Fibroblast of lung (primary cell): ENCODE measurements at regions not wholly inside any gene's neighbourhood (a gene's known extent, or its start where the extent isn't known, plus 50 kb on each side); places are given as distances from the start of the nearest gene placed in this dataset.

ENCODE experiments used
- CTCF ChIP-seq, 2 donors: IDR thresholded peaks in 1 of 2; conservative IDR thresholded peaks in 1 of 2; 1 replicate in 1 of 2; 2 replicates in 1 of 2; pipeline ENCODE4 v1.5.1; 2011 to 2012; ENCODE audit warnings: low read length in 2 of 2, control low read depth in 1 of 2, inconsistent platforms in 1 of 2, low read depth in 1 of 2, mild to moderate bottlenecking in 1 of 2
- EZH2 ChIP-seq: IDR thresholded peaks from 2 replicates; pipeline ENCODE4 v1.5.1; 2012; ENCODE audit warnings: low read length, control low read depth, mild to moderate bottlenecking; ENCODE audit errors: missing control alignments

DNA sequence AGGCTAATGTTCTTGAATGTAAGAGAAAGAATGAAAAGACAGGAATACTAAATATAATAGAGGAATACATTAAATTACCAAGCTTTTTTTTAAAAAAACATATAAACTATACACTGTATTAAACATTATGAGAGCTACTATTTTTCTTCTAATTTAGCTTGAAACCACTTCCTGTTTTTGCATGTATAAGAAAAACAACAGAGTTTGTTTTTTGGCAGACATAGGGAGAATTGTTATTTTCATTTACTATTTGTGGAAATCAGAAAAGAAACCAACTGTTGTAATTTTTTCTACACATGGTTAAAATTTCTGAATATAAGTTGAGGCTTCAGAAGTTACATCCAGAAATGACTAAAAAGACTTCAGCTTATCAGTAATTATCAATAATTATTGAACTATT lies 991.8 kb upstream of the GJE1 start:
- TF ChIP-seq CTCF (conservative IDR thresholded peaks at IDR 0.05 in 1 of 2, IDR thresholded peaks at IDR 0.05 in 1 of 2; ENCODE audit: low read depth in 1 of 2, low read length in 2 of 2) (no peak), EZH2 (no peak)
